ENCODE measurements at regions not wholly inside any gene's neighbourhood (a gene's known extent, or its start where the extent isn't known, plus 50 kb on each side); places are given as distances from the start of the nearest gene placed in this dataset.

DNA sequence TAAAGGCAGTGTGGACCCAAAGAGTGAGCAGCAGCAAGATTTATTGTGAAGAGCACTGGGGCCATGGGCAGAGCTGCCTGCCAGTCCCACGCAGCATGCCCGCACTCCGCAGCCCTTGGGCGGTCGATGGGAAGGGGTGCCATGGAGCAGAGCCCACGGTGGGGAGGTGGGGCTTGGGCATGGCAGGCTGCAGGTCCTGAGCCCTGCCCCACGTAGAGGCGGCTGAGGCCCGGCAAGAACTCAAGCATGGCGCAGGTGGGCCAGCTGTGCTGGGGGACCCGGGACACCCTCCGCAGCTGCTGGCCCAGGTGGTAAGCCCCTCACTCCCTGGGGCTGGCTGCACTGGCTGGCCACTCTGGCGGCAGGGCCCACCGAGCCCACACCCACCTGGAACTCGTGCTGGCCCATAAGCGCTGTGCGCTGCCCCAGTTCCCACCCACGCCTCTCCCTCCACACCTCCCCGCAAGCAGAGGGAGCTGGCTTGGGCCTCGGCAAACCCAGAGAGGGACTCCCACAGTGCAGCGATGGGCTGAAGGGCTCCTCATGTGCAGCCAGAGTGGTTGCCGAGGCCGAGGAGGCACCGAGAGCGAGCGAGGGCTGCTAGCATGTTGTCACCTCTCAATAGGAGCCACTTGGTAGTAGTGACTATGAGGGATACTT, 1218.8 kb upstream of the EPHA6 start:
- TF ChIP-seq EZH2 (IDR thresholded peaks at IDR 0.05) (no peak), POLR2AphosphoS5 (IDR thresholded peaks at IDR 0.05; ENCODE audit: borderline replicate concordance, low read depth, low read length) (no peak), FOXP2 (optimal IDR thresholded peaks at IDR 0.05; ENCODE audit: control extremely low read depth, extremely low read length, insufficient read depth) (no peak)

Data from SK-N-MC (cell line).